22Rv1 (cell line): ENCODE measurements at regions not wholly inside any gene's neighbourhood (a gene's known extent, or its start where the extent isn't known, plus 50 kb on each side); places are given as distances from the start of the nearest gene placed in this dataset.

Experiments used
- H3K27ac ChIP-seq: fragments of 450-650 bp; 2 replicates; pipeline ENCODE4 v1.5.1; 2017
- ZFX ChIP-seq: fragments of 450-650 bp; IDR thresholded peaks from 2 replicates; pipeline ENCODE4 v1.6.1; 2017; ENCODE audit warnings: antibody characterized with exemption, borderline replicate concordance
- TF ChIP-seq, protein P1 (sequence below): fragments of 450-650 bp; IDR thresholded peaks from 2 replicates; pipeline ENCODE4 v1.5.1; 2017; ENCODE audit warnings: mild to moderate bottlenecking

- no peak overlapping the region for H3K27ac ChIP-seq
- TF ChIP-seq ZFX = no peak
- TF ChIP-seq, protein P1, sequence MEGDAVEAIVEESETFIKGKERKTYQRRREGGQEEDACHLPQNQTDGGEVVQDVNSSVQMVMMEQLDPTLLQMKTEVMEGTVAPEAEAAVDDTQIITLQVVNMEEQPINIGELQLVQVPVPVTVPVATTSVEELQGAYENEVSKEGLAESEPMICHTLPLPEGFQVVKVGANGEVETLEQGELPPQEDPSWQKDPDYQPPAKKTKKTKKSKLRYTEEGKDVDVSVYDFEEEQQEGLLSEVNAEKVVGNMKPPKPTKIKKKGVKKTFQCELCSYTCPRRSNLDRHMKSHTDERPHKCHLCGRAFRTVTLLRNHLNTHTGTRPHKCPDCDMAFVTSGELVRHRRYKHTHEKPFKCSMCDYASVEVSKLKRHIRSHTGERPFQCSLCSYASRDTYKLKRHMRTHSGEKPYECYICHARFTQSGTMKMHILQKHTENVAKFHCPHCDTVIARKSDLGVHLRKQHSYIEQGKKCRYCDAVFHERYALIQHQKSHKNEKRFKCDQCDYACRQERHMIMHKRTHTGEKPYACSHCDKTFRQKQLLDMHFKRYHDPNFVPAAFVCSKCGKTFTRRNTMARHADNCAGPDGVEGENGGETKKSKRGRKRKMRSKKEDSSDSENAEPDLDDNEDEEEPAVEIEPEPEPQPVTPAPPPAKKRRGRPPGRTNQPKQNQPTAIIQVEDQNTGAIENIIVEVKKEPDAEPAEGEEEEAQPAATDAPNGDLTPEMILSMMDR = no peak
Observed at GRCh38 chr1:4957027-4957426, 302.6 kb downstream of the AJAP1 start.

DNA sequence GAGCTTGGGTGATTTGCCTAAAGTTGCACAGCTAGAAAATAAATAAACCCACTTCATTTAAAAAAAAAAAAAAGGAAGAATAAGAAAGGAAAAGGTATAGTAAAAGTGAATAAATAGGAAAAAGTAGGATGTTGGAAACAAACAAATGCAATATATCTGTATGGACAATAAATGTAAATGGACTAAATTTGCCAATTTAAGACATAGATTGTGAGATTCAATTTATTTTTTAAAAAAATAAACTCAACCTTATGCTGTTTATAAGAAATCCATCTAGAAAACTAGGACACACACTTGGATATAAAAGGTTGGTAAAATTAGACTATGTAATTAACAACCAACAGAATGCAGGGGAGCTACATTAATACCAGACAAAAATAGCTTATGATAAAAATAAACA lies 300.0 kb downstream of the AJAP1 start:
- H3K27ac ChIP-seq = no peak overlapping the region
- TF ChIP-seq, protein P1 = no peak
- TF ChIP-seq ZFX = no peak

GRCh38 chr1:4951601-4952000 lies 297.2 kb downstream of the AJAP1 start:
- H3K27ac ChIP-seq = no peak overlapping the region
- TF ChIP-seq, protein P1 = no peak

- TF ChIP-seq, protein P1 = no peak
- TF ChIP-seq ZFX = no peak
- no peak overlapping the region for H3K27ac ChIP-seq
Observed at GRCh38 chr1:4946343-4946742, 291.9 kb downstream of the AJAP1 start.

- TF ChIP-seq ZFX = no peak
- TF ChIP-seq, protein P1 = no peak
- H3K27ac ChIP-seq = no peak overlapping the region
Observed at GRCh38 chr1:4944911-4945310, 290.5 kb downstream of the AJAP1 start.

- no peak overlapping the region for H3K27ac ChIP-seq
- TF ChIP-seq, protein P1 = no peak
- TF ChIP-seq ZFX = no peak
Observed at GRCh38 chr1:4944072-4944471, 289.7 kb downstream of the AJAP1 start.

GRCh38 chr1:4939266-4939665 lies 284.9 kb downstream of the AJAP1 start:
- TF ChIP-seq ZFX = no peak
- TF ChIP-seq, protein P1 = no peak
- H3K27ac ChIP-seq = no peak overlapping the region
